22Rv1 (cell line): ENCODE measurements at regions not wholly inside any gene's neighbourhood (a gene's known extent, or its start where the extent isn't known, plus 50 kb on each side); places are given as distances from the start of the nearest gene placed in this dataset.

Experiments
- H3K27ac ChIP-seq: fragments of 450-650 bp; 2 replicates; pipeline ENCODE4 v1.5.1; 2017
- ZFX ChIP-seq: fragments of 450-650 bp; IDR thresholded peaks from 2 replicates; pipeline ENCODE4 v1.6.1; 2017; ENCODE audit warnings: antibody characterized with exemption, borderline replicate concordance
- TF ChIP-seq, protein P1 (sequence below): fragments of 450-650 bp; IDR thresholded peaks from 2 replicates; pipeline ENCODE4 v1.5.1; 2017; ENCODE audit warnings: mild to moderate bottlenecking

DNA sequence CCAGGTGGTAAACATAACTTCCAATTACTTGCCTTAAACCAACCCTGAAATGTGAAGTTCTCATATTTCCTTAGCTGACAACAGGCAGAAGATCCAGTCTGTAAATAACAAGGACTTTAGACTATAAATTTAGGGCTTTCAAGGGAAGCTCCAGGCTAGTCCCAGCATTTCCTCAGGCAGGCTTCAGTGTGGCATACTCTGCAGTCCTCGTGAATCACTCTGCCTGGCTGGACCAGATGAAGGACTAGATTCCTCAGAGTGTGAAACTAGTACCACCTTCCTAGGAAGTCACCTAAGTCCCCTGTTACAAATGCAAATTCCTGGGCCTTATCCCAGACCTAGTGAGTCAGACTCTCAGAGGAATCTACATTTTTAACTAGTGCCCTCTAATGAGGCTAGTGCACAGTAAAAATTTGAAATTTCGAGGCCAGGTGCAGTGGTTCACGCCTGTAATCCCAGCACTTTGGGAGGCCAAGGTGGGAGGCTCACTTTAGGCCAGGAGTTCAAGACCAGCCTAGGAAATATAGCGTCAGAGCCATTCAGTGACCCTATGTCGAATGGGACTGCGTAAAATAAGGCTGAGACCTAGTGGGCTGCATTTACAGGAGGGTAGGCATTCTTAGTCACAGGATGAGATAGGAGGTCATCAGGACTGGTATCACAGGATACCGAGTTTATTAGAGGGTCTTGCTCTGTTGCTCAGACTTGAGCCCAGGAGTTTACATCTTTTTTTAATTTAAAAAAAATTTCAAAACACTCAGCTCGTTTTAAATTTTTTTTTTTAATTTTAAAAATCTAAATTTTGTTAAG is 279.6 kb upstream of the JARID2 start:
- H3K27ac ChIP-seq, result no peak overlapping the region

DNA sequence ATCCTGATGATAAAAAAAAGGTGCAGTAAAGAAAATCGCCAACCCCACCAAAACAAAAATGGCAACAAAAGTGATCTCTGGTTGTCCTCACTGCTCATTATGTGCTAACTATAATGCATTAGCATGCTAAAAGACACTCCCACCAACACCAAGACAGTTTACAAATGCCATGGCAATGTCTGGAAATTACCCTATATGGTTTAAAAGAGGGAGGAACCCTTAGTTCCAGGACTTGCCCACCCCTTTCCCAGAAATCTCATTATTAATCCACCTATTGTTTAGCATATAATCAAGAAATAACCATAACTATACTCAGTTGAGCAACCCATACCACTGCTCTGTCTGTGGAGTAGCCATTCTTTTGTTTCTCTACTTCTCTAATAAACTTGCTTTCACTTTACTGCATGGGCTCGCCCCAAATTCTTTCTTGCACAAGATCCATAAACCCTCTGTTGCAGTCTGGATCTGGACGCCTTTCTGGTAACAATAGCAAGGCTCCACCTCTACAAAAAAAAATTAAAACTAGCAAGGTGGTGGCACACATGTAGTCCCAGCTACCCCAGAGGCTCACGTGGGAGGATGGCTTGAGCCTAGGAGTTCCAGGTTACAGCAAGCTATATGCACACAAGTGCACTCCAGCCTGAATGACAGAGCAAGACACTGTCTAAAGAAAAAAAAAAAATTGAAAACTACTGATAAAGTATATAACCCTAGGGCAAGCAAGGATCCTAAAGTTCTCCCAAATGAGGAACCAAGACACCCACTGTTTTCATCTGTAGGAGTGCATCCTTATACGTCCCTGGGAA is 278.8 kb upstream of the JARID2 start:
- no peak for TF ChIP-seq ZFX
- TF ChIP-seq, protein P1, sequence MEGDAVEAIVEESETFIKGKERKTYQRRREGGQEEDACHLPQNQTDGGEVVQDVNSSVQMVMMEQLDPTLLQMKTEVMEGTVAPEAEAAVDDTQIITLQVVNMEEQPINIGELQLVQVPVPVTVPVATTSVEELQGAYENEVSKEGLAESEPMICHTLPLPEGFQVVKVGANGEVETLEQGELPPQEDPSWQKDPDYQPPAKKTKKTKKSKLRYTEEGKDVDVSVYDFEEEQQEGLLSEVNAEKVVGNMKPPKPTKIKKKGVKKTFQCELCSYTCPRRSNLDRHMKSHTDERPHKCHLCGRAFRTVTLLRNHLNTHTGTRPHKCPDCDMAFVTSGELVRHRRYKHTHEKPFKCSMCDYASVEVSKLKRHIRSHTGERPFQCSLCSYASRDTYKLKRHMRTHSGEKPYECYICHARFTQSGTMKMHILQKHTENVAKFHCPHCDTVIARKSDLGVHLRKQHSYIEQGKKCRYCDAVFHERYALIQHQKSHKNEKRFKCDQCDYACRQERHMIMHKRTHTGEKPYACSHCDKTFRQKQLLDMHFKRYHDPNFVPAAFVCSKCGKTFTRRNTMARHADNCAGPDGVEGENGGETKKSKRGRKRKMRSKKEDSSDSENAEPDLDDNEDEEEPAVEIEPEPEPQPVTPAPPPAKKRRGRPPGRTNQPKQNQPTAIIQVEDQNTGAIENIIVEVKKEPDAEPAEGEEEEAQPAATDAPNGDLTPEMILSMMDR, result no peak
- H3K27ac ChIP-seq, result no peak overlapping the region

More for the DNA sequence above, 279.6 kb upstream of the JARID2 start:
- TF ChIP-seq, protein P1, result no peak
- TF ChIP-seq ZFX, result no peak

DNA sequence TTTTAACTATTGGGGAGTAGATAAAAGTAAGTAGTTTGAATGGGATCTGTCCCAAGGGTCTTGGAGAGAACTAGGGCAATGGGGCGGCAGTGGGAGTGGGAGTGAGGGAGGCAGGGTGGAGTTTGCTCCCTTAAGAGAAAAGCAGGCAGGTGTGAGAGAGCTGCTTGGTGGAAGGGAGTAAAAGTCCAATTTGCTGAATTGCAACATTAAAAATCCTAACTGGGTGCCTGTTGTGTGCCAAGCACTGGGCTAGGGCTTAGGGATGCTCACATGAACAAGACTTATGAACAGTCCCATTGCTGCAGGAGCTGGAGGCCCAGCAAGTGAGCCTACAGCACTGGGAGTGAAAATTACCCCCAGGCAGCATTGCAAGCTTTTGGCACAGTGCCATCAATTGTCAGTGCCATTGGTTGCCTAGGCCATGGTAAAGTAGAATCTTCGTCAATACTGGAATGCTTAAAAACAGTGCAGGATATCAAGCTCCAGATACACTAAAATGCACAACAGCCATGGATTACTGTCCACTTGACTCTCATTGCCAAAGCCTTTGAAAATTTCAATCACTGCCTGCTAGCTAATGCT is 277.7 kb upstream of the JARID2 start:
- H3K27ac ChIP-seq, result no peak overlapping the region
- no peak for TF ChIP-seq ZFX
- TF ChIP-seq, protein P1, result no peak

DNA sequence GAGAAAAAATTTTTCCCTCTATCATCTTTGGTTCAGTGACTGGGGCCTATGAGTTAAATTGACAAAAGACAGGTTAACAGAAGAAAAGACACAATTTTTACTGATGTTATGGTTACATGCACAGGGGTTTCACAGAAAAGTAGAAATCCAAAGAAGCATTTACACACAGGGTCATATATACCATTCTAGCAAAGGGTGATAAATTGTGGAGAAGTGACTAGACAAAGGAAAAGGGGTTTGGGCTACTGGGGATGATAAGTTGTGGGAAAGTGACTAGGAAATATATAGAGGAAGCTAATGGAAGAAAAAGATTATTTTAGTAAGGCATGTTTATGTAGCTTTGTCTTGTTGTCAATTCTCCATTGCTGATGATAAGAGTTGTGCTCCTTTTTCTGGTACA is 276.7 kb upstream of the JARID2 start:
- no peak for TF ChIP-seq ZFX
- TF ChIP-seq, protein P1, result no peak
- H3K27ac ChIP-seq, result no peak overlapping the region

DNA sequence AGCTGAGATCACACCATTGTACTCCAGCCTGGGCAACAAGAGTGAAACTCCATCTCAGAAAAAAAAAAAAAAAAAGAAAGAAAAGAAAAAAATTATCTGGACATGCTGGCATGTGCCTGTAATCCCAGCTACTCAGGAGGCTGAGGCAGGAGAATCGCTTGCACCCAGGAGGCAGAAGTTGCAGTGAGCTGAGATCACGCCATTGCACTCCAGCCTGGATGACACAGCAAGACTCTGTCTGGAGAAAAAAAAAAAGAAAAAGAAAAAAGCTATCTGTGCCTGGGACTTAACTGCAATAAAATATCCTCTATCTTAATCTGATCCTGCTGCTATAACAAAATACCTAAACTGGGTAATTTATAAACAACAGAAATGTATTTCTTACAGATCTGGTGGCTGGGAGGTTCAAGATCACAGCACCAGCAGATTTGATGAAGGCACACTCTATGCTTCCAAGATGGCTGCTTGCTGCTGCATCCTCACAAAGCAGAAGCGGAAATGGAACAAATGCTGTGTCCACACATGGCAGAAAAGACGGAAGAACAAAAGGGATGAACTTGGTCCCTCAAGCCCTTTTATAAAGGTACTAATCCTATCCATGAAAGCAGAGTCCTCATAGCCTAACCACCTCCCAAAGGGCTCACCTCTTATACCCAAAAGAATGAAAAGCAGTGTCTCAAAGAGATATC is 273.3 kb upstream of the JARID2 start:
- H3K27ac ChIP-seq, result no peak overlapping the region
- TF ChIP-seq, protein P1, result no peak

DNA sequence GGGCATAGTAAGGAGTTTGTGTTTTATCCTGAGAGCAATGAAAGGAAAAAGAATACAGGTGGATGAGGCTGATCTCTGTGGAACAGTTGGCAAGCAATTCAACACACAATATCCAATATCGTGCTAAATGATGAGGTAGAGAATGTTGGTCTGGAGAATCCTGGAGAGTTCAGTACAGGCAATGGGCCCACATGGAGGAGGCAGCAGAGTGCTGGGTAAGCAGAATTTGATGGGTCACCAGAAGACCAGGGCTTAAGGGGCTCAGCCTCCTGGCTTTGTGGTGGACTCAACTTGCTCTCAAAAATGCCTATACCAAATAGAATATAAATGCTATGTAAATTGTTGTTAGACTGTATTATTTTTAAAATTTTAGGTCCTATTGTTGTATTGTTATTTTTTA is 271.5 kb upstream of the JARID2 start:
- TF ChIP-seq, protein P1, result no peak
- TF ChIP-seq ZFX, result no peak

More for the DNA sequence above, 271.5 kb upstream of the JARID2 start:
- H3K27ac ChIP-seq, result no peak overlapping the region
